Large intestine (tissue), 3 donors: ENCODE measurements at regions not wholly inside any gene's neighbourhood (a gene's known extent, or its start where the extent isn't known, plus 50 kb on each side); places are given as distances from the start of the nearest gene placed in this dataset.

ENCODE experiments used
- DNase-seq, 2 donors: peaks; one replicate each; pipeline versions ENCODE4 v3.0.0 to v3.0.0-alpha.2; 2013
- H3K27ac ChIP-seq: one replicate; pipeline ENCODE4 v1.5.1; 2013; ENCODE audit warnings: low read length
- H3K27me3 ChIP-seq: 2 replicates; pipeline ENCODE4 v1.6.1; 2013; ENCODE audit warnings: low read length; ENCODE audit not compliant: control insufficient read depth, insufficient read depth
- H3K36me3 ChIP-seq: 2 replicates; pipeline ENCODE4 v1.6.1; 2013; ENCODE audit warnings: low read length; ENCODE audit not compliant: control insufficient read depth, insufficient read depth
- H3K4me1 ChIP-seq: one replicate; pipeline ENCODE4 v1.6.1; 2013; ENCODE audit warnings: low read length; ENCODE audit not compliant: control insufficient read depth, insufficient read depth
- H3K4me3 ChIP-seq: one replicate; pipeline ENCODE4 v1.5.1; 2013; ENCODE audit warnings: low read length
- H3K9me3 ChIP-seq: one replicate; pipeline ENCODE4 v1.6.1; 2013; ENCODE audit warnings: mild to moderate bottlenecking, low read depth, low read length, moderate library complexity; ENCODE audit not compliant: control insufficient read depth
- WGBS: methylation state at CpG from one replicate; pipeline ENCODE4 v1.1.5; 2013; ENCODE audit warnings: low lambda C conversion rate; ENCODE audit not compliant: insufficient coverage; 5-methylcytosine and 5-hydroxymethylcytosine counted together

DNA sequence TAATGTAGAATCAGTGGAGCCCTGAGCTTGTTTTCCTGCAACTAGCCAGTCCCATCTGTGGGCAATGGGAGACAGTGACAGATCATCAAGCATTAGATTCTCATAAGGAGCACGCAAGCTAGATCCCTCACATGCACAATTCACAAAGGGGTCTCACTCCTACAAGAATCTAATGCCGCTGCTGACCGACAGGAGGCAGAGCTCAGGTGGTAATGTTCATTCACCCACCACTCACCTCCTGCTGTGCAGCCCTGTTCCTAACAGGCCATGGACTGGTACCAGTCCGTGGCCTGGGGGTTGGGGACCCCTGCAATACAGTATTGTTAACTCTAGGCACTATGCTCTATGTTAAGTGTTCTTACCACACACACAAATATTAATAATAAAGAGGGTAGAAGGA, 362.8 kb downstream of the RBM26 start:
- no peaks in the 10 kb centered on the region for H3K9me3 ChIP-seq
- H3K27ac ChIP-seq: no peak overlapping the region
- no peaks in the 10 kb centered on the region for H3K4me1 ChIP-seq
- no CpG with 5 or more reads among the region's 4 CpGs for WGBS
- no peak overlapping the region for H3K4me3 ChIP-seq
- DNase-seq: no peak
- H3K27me3 ChIP-seq: no peaks in the 10 kb centered on the region
- H3K36me3 ChIP-seq: no peaks in the 10 kb centered on the region

DNA sequence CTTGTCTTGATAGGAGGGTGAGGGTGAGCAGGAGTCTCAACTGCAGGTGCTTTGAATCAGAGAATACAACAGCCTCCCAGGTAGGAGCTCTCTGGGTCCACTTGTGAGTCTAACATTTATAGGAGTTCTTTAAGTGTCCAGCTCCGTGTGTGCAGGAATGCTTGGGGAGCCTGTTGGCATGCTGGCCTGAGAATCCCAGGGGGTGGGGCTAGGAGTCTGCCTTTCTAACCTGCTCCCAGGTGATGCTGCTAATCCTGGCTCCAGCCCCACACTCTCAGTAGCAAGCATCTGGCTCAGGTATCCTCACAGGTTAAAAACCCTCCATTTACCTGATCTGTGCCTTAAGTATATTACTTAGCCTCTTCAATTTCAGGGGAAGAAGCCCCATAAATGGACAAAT, 368.9 kb downstream of the RBM26 start:
- Histone ChIP-seq H3K36me3 (no peaks in the 10 kb centered on the region), H3K27me3 (no peaks in the 10 kb centered on the region), H3K4me3 (no peak overlapping the region), H3K4me1 (no peaks in the 10 kb centered on the region), H3K9me3 (no peaks in the 10 kb centered on the region), H3K27ac (no peak overlapping the region)
- DNase-seq: no peak
- WGBS: no CpG with 5 or more reads among the region's 1 CpG

DNA sequence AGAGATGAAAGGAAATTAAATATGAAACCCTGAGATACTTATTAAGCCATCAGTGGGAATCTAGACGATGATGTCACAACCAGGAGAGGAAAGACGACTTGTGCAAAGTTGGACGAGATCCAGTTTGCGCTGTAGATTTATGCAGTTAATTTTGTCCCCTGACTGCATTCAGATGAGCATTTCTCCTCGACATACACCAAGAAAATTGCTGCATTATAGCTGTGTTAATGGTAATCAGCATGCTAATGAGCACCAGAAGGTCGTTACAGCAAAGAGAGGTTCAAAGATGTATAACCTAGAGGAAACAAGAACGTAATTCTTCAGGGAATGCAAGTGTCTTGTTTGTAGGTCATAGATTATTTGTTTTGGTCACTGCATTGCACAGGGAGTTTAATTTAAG, 371.7 kb downstream of the RBM26 start:
- Histone ChIP-seq H3K9me3 (no peaks in the 10 kb centered on the region), H3K4me1 (no peaks in the 10 kb centered on the region), H3K27me3 (no peaks in the 10 kb centered on the region), H3K27ac (no peak overlapping the region), H3K36me3 (no peaks in the 10 kb centered on the region), H3K4me3 (no peak overlapping the region)
- WGBS: 57% methylated on average over 2 of the region's 7 CpGs
- DNase-seq: no peak

DNA sequence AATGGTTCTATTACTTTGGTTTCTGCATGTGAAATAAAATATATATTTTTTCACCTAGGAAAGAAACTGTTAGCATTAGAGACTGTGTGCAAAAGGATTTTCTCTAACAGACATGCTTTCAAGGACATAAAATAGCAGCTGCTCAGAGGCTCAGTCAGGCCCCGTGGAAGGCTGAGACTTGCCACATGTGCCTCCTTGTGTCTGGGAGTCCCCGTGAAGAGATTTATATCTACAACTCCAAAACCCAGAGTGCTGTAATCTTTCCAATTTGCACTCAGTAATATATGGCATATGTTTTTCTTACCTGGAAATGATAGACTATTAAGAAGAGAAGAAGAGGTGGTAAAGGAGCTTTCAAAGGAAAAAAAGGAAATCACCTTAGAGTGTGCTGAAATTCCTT, 371.6 kb upstream of the OBI1 start:
- no peaks in the 10 kb centered on the region for H3K36me3 ChIP-seq
- H3K4me1 ChIP-seq: no peaks in the 10 kb centered on the region
- 71% methylated on average over 1 of the region's 2 CpGs for WGBS
- DNase-seq: no peak
- no peaks in the 10 kb centered on the region for H3K27me3 ChIP-seq
- no peak overlapping the region for H3K4me3 ChIP-seq
- H3K27ac ChIP-seq: no peak overlapping the region
- no peaks in the 10 kb centered on the region for H3K9me3 ChIP-seq

DNA sequence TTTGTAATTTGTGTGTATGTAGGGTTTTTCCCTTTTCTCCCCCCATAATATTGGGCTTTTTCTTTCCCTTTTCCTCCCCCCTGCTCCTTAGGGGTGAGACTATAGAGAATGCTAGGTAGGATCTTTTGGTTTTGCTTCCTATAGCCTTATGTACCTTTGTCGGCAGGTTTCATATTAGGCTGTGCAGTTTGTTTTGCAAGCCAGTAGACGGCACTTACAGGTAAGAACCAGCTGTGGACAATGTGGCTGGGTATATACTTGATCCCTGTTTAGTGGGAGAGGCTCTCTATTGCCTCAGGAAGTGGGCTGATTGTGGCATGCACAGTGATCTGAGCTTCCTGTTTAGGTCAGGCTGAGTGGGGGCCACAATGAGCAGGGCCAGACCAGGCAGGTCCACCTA, 359.2 kb upstream of the OBI1 start:
- Histone ChIP-seq H3K27ac (no peak overlapping the region), H3K4me1 (no peaks in the 10 kb centered on the region), H3K36me3 (no peaks in the 10 kb centered on the region), H3K9me3 (no peaks in the 10 kb centered on the region), H3K4me3 (no peak overlapping the region), H3K27me3 (no peaks in the 10 kb centered on the region)
- no CpG with 5 or more reads among the region's 2 CpGs for WGBS
- no peak for DNase-seq

DNA sequence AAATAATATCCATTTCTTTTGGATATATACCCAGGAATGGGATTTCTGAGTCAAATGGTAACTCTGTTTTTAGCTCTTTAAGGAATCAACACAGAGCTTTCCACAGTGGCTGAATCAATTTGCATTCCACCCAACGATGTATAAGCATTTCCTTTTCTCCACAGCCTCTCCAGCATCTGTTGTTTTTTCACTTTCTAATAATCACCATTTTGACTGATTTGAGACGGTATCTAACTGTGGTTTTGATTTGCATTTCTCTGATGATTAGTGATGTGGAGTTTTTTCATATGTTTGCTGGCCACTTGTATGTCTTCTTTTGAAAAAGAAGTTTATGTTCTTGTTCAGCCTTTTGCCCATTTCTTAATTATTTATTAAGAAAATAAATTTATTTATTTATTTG, 352.2 kb upstream of the OBI1 start:
- H3K27ac ChIP-seq: no peak overlapping the region
- H3K9me3 ChIP-seq: no peaks in the 10 kb centered on the region
- no peak overlapping the region for H3K4me3 ChIP-seq
- DNase-seq: no peak
- 100% methylated on average over 1 of the region's 2 CpGs for WGBS
- H3K27me3 ChIP-seq: no peaks in the 10 kb centered on the region
- no peaks in the 10 kb centered on the region for H3K4me1 ChIP-seq
- H3K36me3 ChIP-seq: no peaks in the 10 kb centered on the region

DNA sequence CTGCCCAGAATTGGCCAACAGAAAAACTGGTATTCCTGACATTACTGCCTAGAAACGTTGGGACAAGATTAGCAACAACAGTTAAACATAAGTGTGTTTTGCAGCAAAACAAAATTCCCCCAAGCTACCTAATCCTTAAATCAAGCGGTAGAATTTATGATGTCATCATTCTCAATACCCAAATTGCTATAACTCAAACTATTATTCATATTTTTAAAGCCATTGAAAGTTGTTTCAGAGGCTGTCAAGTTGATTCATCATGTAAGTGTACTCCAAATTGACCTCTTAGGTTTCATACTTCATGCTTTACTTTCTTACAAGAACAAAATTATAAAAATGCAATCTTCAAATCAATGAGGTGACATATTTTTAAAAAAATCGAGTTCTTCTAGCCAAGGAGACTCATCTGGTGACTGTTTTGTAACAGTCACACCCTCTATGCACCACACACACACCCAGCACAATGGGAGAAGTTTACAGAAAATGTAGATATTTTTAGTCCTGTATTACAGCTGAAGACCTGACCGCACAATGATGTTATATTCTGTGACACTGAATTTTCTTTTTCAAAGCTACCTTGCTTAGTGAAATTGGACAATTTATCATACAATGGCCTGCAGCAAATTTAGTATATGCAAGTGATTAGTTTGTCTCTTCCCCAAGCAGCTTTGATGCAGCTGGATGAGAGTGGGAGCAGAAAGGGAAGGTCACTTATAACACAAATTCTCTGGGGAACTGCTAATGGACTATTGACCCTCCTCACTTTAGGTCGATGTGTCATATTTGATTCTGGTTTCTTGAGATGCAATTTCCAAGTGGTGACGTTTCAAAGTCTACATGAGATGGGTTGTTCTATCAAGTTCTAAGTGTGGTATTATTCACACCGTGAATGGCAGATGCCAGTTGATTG, 345.3 kb upstream of the OBI1 start:
- H3K4me1 ChIP-seq: no peaks in the 10 kb centered on the region
- WGBS: 80% methylated on average over 3 of the region's 7 CpGs

DNA sequence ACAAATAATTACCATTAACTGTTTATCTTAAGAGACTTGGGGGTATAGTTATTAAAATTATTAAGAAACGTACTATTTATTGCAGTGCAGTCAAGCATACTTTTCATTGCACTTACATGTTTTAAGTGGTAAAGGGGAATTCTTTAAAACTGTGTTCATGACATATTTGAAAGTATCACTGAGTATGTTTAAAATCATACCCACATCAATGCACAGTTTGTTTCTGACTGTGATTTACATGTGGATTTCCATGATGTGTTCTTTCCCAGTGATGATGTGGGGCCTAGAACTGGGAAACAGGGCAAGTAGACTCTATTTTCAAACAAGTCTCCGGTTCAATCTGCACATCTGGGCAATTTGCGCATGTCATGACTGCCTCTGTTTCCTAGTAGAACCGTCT, 340.5 kb upstream of the OBI1 start:
- Histone ChIP-seq H3K4me3 (no peak overlapping the region), H3K36me3 (no peaks in the 10 kb centered on the region), H3K9me3 (no peaks in the 10 kb centered on the region), H3K4me1 (no peaks in the 10 kb centered on the region), H3K27me3 (no peaks in the 10 kb centered on the region), H3K27ac (no peak overlapping the region)
- no peak for DNase-seq
- 100% methylated on average over 2 of the region's 4 CpGs for WGBS

More for the DNA sequence above, 345.3 kb upstream of the OBI1 start:
- Histone ChIP-seq H3K9me3 (no peaks in the 10 kb centered on the region), H3K27ac (no peak overlapping the region), H3K27me3 (no peaks in the 10 kb centered on the region), H3K36me3 (no peaks in the 10 kb centered on the region), H3K4me3 (no peak overlapping the region)
- DNase-seq: no peak

DNA sequence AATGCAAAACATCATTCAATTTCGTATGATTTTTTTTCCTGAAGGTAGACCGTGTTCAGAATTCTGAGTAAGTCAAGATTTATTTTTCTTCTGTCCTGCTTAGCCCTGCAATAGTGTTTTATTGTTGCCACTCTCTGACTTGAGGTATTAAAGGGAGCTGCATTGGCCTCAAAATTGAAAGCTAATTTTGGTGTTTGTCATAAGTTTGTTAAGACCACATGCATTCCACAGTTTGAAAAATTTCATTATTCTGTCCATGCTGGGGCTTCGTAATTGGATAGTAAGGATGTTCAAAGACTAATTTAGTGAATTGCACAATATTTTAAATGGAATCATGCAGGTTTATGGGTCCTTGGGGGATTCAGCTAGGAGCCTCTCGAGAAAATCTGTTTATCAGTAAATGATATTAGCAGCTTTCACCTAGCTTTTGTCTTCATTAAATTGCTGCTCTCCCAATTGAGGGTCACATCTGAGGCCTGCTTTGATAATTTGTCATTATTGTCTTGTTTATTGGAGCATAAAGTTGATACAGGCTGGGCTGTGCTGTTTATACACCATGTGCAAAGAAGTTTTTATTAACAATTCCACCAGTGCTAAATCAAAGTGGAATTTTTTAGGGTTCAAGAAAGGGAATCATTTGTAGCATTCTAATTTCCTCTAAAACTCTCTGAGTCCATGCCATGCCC, 339.8 kb upstream of the OBI1 start:
- no peak for DNase-seq
- Histone ChIP-seq H3K27ac (no peak overlapping the region), H3K4me1 (no peaks in the 10 kb centered on the region), H3K4me3 (no peak overlapping the region), H3K9me3 (no peaks in the 10 kb centered on the region), H3K36me3 (no peaks in the 10 kb centered on the region), H3K27me3 (no peaks in the 10 kb centered on the region)
- 87% methylated on average over 3 of the region's 4 CpGs for WGBS

DNA sequence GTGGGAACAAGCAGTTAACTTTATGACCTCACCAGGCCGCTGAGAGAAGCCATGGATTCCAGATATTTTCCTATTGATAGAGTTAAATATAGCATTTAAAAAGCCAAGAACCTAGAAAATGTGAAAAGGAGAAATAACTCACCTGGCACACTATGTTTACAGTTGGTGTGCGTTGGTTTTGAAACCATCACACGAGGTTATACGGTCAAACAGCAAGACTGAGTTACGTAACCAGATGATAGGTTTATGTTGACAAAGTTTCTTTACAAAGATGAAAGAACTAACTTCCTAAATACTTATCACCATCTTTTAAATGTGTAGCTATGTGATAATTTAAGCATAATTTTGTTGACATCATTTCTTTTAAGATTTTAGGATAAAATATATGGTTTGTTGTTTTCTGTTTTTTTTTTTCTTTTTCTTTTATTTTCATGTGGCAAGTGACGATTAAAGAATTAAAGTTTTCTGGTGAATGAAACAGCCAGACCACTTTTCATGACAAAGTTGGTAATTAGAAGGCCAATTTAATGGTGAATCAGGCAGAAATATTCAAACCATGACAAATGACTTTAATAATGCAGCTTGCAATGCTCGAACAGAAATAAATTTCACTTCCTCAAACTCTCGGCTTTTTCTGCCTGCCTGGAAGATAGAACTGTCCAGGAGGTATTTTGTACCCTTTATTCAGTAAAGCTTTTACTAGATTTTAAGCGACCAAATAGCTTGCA, 339.1 kb upstream of the OBI1 start:
- WGBS: 82% methylated on average over 4 of the region's 9 CpGs
- Histone ChIP-seq H3K4me3 (no peak overlapping the region), H3K36me3 (no peaks in the 10 kb centered on the region), H3K27ac (no peak overlapping the region), H3K9me3 (no peaks in the 10 kb centered on the region), H3K4me1 (no peaks in the 10 kb centered on the region), H3K27me3 (no peaks in the 10 kb centered on the region)
- no peak for DNase-seq
